ENCODE measurements at regions not wholly inside any gene's neighbourhood (a gene's known extent, or its start where the extent isn't known, plus 50 kb on each side); places are given as distances from the start of the nearest gene placed in this dataset.

DNA sequence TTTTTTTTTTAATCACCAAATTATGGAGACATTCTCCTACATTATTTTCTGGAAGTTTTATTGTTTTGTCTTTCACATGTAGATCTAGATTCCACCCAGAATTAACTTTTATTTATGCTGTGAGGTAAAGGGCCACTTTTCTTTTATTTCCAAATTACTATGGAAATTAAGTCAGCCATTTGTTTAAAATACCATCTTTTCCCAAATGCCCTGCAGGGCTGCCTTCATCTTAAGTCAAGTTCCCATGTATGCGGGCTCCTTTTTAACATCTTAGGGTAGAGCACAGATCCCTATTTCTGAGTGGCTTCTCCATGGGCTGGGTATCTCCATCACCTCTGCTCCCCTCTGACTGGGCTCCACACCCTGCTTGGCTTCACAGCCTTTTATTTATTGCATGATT, 348.4 kb downstream of the SOX4 start:
- Histone ChIP-seq H3K23me2 (ENCODE audit: insufficient read length, low read depth, low read length, poor library complexity, severe bottlenecking) (no peaks in the 10 kb centered on the region), H4K91ac (ENCODE audit: insufficient read length, low read depth, low read length) (no peak overlapping the region)
- DNase-seq = no peak

More for the DNA sequence above, 348.4 kb downstream of the SOX4 start:
- no peak overlapping the region for H3T11ph ChIP-seq (ENCODE audit: low read length)
- Mint-ChIP-seq H3K36me3 (ENCODE audit: insufficient read depth in 1 of 3, low read depth in 3 of 3) (peaks cover 0 to 6% (median 3%) of the 10 kb centered on the region in 3 experiments; a peak in 3 of 7 replicates), H3K4me1 (peaks cover 13 to 14% of the 10 kb centered on the region in 2 experiments), H3K27ac (peak overlapping the region in 2 of 3 experiments; percentile 13 to 20; a peak in 1 of 7 replicates), H3K27me3 (ENCODE audit: low read depth) (no peaks in the 10 kb centered on the region), H3K9me3 (no peaks in the 10 kb centered on the region), H3K4me3 (no peak overlapping the region)
- no peak overlapping the region for H2BK12ac ChIP-seq (ENCODE audit: insufficient read length, low read depth, low read length)
- no peak overlapping the region for H3K9ac ChIP-seq (ENCODE audit: extremely low read depth, insufficient read length, low read length)
- H2BK15ac ChIP-seq (ENCODE audit: low read depth, low read length) = no peak overlapping the region
- no peak overlapping the region for H3K27ac ChIP-seq (ENCODE audit: insufficient read length, low read depth, low read length)
- H3K4me1 ChIP-seq (ENCODE audit: insufficient read depth, low read length) = peaks cover 2% of the 10 kb centered on the region; the same call in 1 of the 2 replicates
- H3K18ac ChIP-seq (ENCODE audit: insufficient read length, low read depth, low read length) = no peak overlapping the region
- no peak overlapping the region for H3K23ac ChIP-seq (ENCODE audit: insufficient read length, low read depth, low read length)
- H3K9me3 ChIP-seq (ENCODE audit: control insufficient read depth, low read depth, low read length) = no peaks in the 10 kb centered on the region
- no CpG with 5 or more reads among the region's 1 CpG for WGBS (ENCODE audit: extremely low coverage, insufficient read length, low lambda C conversion rate)
- H4K20me1 ChIP-seq (ENCODE audit: control insufficient read depth, insufficient read depth, insufficient read length) = no peaks in the 10 kb centered on the region
- H2BK120ac ChIP-seq (ENCODE audit: low read depth, low read length, poor library complexity, severe bottlenecking) = no peak overlapping the region
- H3K79me2 ChIP-seq (ENCODE audit: insufficient read depth, low read length) = no peaks in the 10 kb centered on the region; the same call in 1 of the 2 replicates
- no peak overlapping the region for H4K5ac ChIP-seq (ENCODE audit: insufficient read length, low read depth, low read length)
- no peaks in the 10 kb centered on the region for H3K27me3 ChIP-seq (ENCODE audit: insufficient read depth, low read length)
- H3K56ac ChIP-seq (ENCODE audit: insufficient read length, low read depth, low read length) = no peak overlapping the region
- no peak overlapping the region for H2BK20ac ChIP-seq (ENCODE audit: low read depth, low read length, poor library complexity, severe bottlenecking)
- no peak overlapping the region for H2AK5ac ChIP-seq (ENCODE audit: insufficient read length, low read length)
- no peak overlapping the region for H2BK5ac ChIP-seq (ENCODE audit: insufficient read length, low read length)
- H3K79me1 ChIP-seq (ENCODE audit: insufficient read depth, low read depth, low read length, poor library complexity, severe bottlenecking) = no peaks in the 10 kb centered on the region
- H2AFZ ChIP-seq (ENCODE audit: low read length) = no peak overlapping the region
- no peak overlapping the region for H4K8ac ChIP-seq (replicated peaks; ENCODE audit: insufficient read length, low read depth, low read length)
- no peak overlapping the region for H3K14ac ChIP-seq (ENCODE audit: insufficient read depth, low read length)
- H3K4ac ChIP-seq (ENCODE audit: low read depth, low read length) = no peak overlapping the region
- TF ChIP-seq CTCF (conservative IDR thresholded peaks at IDR 0.05) = no peak
- no peak overlapping the region for H3K4me2 ChIP-seq (ENCODE audit: insufficient read depth, insufficient read length, low read length)
